ENCODE measurements at regions not wholly inside any gene's neighbourhood (a gene's known extent, or its start where the extent isn't known, plus 50 kb on each side); places are given as distances from the start of the nearest gene placed in this dataset.

- no peak for TF ChIP-seq HDGF (IDR thresholded peaks at IDR 0.05; ENCODE audit: borderline replicate concordance)
- no peak for TF ChIP-seq ELF4 (IDR thresholded peaks at IDR 0.05)
- TF ChIP-seq, protein P1, sequence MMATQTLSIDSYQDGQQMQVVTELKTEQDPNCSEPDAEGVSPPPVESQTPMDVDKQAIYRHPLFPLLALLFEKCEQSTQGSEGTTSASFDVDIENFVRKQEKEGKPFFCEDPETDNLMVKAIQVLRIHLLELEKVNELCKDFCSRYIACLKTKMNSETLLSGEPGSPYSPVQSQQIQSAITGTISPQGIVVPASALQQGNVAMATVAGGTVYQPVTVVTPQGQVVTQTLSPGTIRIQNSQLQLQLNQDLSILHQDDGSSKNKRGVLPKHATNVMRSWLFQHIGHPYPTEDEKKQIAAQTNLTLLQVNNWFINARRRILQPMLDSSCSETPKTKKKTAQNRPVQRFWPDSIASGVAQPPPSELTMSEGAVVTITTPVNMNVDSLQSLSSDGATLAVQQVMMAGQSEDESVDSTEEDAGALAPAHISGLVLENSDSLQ (IDR thresholded peaks at IDR 0.05) = no peak
- TF ChIP-seq SUZ12 (IDR thresholded peaks at IDR 0.05) = no peak
- no peak for TF ChIP-seq BHLHE40 (IDR thresholded peaks at IDR 0.05; ENCODE audit: borderline replicate concordance)
- TF ChIP-seq SP1 (IDR thresholded peaks at IDR 0.05) = no peak
- TF ChIP-seq FOXM1 (IDR thresholded peaks at IDR 0.05; ENCODE audit: borderline replicate concordance) = no peak
Measured at GRCh38 chr16:13808102-13808501, 111.9 kb upstream of the ERCC4 start.

Data from HEK293T (cell line).